ENCODE measurements at regions not wholly inside any gene's neighbourhood (a gene's known extent, or its start where the extent isn't known, plus 50 kb on each side); places are given as distances from the start of the nearest gene placed in this dataset.

GRCh38 chr15:88398011-88398410, 69.2 kb downstream of the MRPL46 start:
- TF ChIP-seq ZFX (IDR thresholded peaks at IDR 0.05) (no peak), CTCF (conservative IDR thresholded peaks at IDR 0.05) (no peak)

GRCh38 chr15:88397506-88397905, 69.7 kb downstream of the MRPL46 start:
- no peak overlapping the region for H3K27ac ChIP-seq
- TF ChIP-seq ZFX (IDR thresholded peaks at IDR 0.05) (no peak), CTCF (conservative IDR thresholded peaks at IDR 0.05) (no peak)

More at GRCh38 chr15:88398011-88398410, 69.2 kb downstream of the MRPL46 start:
- H3K27ac ChIP-seq: no peak overlapping the region

GRCh38 chr15:88395872-88396781, 71.1 kb downstream of the MRPL46 start:
- H3K27ac ChIP-seq: peak overlapping the region; percentile 69
- TF ChIP-seq CTCF (conservative IDR thresholded peaks at IDR 0.05): no peak

GRCh38 chr15:88395241-88395640, 71.9 kb downstream of the MRPL46 start:
- TF ChIP-seq ZFX (IDR thresholded peaks at IDR 0.05): no peak
- no peak for TF ChIP-seq CTCF (conservative IDR thresholded peaks at IDR 0.05)
- H3K27ac ChIP-seq: peak overlapping the region; percentile 69

- H3K27ac ChIP-seq: peak overlapping the region; percentile 69
- TF ChIP-seq CTCF (conservative IDR thresholded peaks at IDR 0.05) (no peak), ZFX (IDR thresholded peaks at IDR 0.05) (no peak)
Measured at GRCh38 chr15:88394553-88395145, 72.5 kb downstream of the MRPL46 start.

GRCh38 chr15:88393719-88394519, 73.3 kb downstream of the MRPL46 start:
- TF ChIP-seq ZFX (IDR thresholded peaks at IDR 0.05): no peak
- TF ChIP-seq CTCF (conservative IDR thresholded peaks at IDR 0.05): no peak
- H3K27ac ChIP-seq: peak overlapping the region; percentile 69

All from C4-2B (cell line).